Upper lobe of right lung (tissue), 1 donor: ENCODE measurements at regions not wholly inside any gene's neighbourhood (a gene's known extent, or its start where the extent isn't known, plus 50 kb on each side); places are given as distances from the start of the nearest gene placed in this dataset.

ENCODE experiments used
- ATAC-seq: fragments of 200-7000 bp; cut with Tn5 transposase; one replicate; pipeline ENCODE4 v1.9.1; 2020; ENCODE audit warnings: mild to moderate bottlenecking, moderate library complexity
- DNase-seq: peaks from one replicate; pipeline ENCODE4 v3.0.0-alpha.2; 2020
- H3K27ac ChIP-seq: fragments of 200-600 bp; one replicate; pipeline ENCODE4 v1.8.0; 2022
- H3K27me3 ChIP-seq: fragments of 200-600 bp; one replicate; pipeline ENCODE4 v1.8.0; 2022; ENCODE audit warnings: mild to moderate bottlenecking
- H3K36me3 ChIP-seq: fragments of 200-600 bp; one replicate; pipeline ENCODE4 v1.8.0; 2022
- H3K4me1 ChIP-seq: fragments of 200-600 bp; one replicate; pipeline ENCODE4 v1.8.0; 2022
- H3K4me3 ChIP-seq: fragments of 200-600 bp; one replicate; pipeline ENCODE4 v1.8.0; 2022; ENCODE audit warnings: mild to moderate bottlenecking
- H3K9me3 ChIP-seq: fragments of 200-600 bp; one replicate; pipeline ENCODE4 v1.8.0; 2022
- intact Hi-C: fragments of 100-400 bp; cut with DNase I; formaldehyde crosslinking; loops from one replicate; pipeline ENCODE4 v1.11.0; 2022
- TF ChIP-seq, protein P1 (sequence below): fragments of 200-600 bp; IDR thresholded peaks from one replicate; pipeline ENCODE4 v1.8.0; 2022; ENCODE audit warnings: antibody characterized with exemption
- donor health status: DM: no; HTN: yes; CAD: no; lungs with severe emphysema.

DNA sequence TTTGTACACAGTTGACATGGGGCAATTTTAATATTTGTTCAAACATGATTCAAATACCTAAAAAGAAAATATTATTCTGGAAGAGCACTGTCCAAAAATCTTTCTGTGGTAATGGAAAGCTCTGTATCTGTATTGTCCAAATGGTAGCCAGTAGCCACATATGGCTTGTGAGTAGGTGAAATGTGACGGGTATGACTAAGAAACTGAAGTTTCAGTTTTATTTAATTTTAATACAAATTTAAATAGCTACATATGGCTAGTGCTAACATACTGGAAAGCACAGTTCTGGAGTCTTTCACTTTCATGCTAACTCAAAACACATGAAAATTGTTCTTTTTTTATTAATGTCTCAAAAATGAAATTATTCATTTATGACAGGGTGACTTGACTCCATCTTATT is 132.6 kb downstream of the PLK2 start:
- Histone ChIP-seq H3K27ac (no peak overlapping the region), H3K36me3 (no peaks in the 10 kb centered on the region), H3K9me3 (no peaks in the 10 kb centered on the region), H3K4me3 (no peak overlapping the region), H3K4me1 (no peaks in the 10 kb centered on the region), H3K27me3 (no peaks in the 10 kb centered on the region)
- TF ChIP-seq, protein P1, sequence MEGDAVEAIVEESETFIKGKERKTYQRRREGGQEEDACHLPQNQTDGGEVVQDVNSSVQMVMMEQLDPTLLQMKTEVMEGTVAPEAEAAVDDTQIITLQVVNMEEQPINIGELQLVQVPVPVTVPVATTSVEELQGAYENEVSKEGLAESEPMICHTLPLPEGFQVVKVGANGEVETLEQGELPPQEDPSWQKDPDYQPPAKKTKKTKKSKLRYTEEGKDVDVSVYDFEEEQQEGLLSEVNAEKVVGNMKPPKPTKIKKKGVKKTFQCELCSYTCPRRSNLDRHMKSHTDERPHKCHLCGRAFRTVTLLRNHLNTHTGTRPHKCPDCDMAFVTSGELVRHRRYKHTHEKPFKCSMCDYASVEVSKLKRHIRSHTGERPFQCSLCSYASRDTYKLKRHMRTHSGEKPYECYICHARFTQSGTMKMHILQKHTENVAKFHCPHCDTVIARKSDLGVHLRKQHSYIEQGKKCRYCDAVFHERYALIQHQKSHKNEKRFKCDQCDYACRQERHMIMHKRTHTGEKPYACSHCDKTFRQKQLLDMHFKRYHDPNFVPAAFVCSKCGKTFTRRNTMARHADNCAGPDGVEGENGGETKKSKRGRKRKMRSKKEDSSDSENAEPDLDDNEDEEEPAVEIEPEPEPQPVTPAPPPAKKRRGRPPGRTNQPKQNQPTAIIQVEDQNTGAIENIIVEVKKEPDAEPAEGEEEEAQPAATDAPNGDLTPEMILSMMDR: no peak
- ATAC-seq: no peak
- intact Hi-C loops: no loop called here
- DNase-seq: no peak

DNA sequence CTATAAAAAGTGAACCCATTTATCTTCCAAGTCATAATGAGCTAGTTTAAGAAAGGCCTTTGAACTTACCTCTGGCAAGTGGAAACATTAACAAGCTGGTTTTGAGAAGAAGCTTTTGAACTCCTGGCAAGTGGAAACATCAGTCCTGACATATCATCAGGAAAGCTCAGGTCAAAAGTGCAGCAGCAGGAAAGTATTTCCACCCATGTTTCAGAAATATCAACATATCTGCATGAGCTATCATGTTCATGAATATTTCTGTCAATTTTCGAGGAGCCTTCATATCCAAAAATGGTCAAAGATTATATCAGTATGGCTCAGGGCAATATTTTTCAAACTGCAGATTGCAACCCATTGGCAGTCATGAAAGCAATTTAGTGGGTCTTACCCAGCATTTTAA is 133.9 kb downstream of the PLK2 start:
- H3K27me3 ChIP-seq: no peaks in the 10 kb centered on the region
- no peak for DNase-seq
- no peaks in the 10 kb centered on the region for H3K36me3 ChIP-seq
- H3K9me3 ChIP-seq: no peaks in the 10 kb centered on the region
- intact Hi-C loops: no loop called here
- TF ChIP-seq, protein P1: no peak
- no peak overlapping the region for H3K4me3 ChIP-seq
- no peak for ATAC-seq
- H3K27ac ChIP-seq: no peak overlapping the region
- H3K4me1 ChIP-seq: no peaks in the 10 kb centered on the region

DNA sequence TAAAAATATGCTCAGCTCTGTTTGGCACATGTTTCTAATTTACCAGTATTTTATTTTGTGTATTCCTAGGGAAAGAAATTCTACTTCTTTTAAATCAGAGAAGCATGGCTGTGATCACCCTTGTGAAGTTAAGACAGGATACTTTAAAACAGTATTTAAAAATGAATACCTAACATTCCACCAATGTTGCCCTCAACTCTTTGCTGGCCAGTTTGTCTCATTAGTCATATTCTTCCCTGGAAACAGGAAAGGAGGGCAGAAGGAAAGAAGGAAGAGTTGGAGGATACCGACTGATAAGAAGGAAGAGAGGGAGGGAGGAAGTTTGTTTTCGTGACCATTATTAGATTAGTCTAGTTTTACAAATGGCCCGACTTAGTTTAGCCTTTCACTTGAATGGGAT is 137.4 kb downstream of the PLK2 start:
- Histone ChIP-seq H3K4me3 (no peak overlapping the region), H3K27me3 (no peaks in the 10 kb centered on the region), H3K27ac (no peak overlapping the region), H3K36me3 (no peaks in the 10 kb centered on the region), H3K9me3 (no peaks in the 10 kb centered on the region), H3K4me1 (no peaks in the 10 kb centered on the region)
- no peak for ATAC-seq
- no peak for DNase-seq
- TF ChIP-seq, protein P1: no peak
- intact Hi-C loops: no loop called here

DNA sequence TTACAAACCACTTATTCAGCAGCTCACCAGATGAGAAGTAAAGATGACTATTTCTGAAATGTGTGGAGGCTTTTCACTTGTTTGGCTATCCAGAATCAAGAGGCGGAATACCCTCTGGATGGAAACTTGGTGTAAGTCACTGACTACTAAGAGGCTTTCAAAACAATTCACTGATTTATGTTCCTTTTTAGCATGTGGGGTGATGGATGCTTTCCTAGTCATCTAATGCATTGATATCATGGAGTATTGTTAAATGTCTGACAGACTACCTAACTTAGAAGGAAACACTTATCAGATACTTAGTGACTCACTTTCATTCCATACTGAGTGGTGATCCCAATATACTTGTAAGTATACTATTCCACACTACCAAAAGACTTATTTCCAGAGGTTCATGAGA is 141.4 kb downstream of the PLK2 start:
- H3K4me3 ChIP-seq: no peak overlapping the region
- H3K36me3 ChIP-seq: no peaks in the 10 kb centered on the region
- no peaks in the 10 kb centered on the region for H3K27me3 ChIP-seq
- TF ChIP-seq, protein P1: no peak
- DNase-seq (no peak), ATAC-seq (no peak)
- intact Hi-C loops: no loop called here
- H3K4me1 ChIP-seq: no peaks in the 10 kb centered on the region
- H3K9me3 ChIP-seq: no peaks in the 10 kb centered on the region
- no peak overlapping the region for H3K27ac ChIP-seq

DNA sequence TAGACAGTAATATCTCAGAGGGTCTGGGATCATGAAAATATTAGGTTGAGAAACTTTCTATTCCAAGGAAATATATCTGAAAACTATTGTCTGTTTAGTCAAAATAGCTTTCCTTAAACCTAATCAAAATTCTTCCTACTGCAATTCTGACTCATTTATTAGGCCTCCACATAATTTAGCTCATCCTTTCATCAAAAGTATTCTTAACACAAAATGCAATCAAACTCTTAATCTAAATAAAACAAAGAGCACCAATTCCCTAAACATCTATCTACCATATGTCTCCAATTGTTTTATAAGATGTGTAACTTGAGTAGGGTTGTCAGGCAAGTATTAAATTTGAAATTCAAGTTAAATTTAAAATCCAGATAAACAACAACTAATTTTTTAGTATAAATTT is 142.1 kb downstream of the PLK2 start:
- no peak overlapping the region for H3K4me3 ChIP-seq
- ATAC-seq: no peak
- intact Hi-C loops: no loop called here
- H3K36me3 ChIP-seq: no peaks in the 10 kb centered on the region
- H3K4me1 ChIP-seq: no peaks in the 10 kb centered on the region
- no peak for DNase-seq
- TF ChIP-seq, protein P1: no peak
- no peak overlapping the region for H3K27ac ChIP-seq
- H3K9me3 ChIP-seq: no peaks in the 10 kb centered on the region
- H3K27me3 ChIP-seq: no peaks in the 10 kb centered on the region

DNA sequence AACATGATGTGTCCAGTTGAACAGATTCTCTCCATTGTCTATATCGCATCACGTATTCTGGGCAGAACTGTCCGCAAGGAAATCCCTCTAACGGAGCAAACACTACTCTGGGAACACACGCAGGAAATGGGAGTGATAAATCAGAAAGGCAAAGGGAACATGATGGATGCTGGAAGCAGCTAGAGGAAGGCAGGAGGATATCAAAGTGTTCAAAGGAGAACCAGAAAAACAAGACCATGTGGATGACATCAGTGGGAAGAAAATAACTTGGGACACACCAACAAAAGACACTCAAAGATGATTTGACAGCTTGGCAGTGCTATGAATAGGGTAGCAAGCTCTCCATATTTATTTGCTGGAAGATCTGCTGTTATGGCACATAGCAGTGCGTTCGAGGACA is 142.9 kb downstream of the PLK2 start:
- TF ChIP-seq, protein P1: no peak
- H3K36me3 ChIP-seq: no peaks in the 10 kb centered on the region
- no peaks in the 10 kb centered on the region for H3K9me3 ChIP-seq
- H3K27ac ChIP-seq: no peak overlapping the region
- H3K4me3 ChIP-seq: no peak overlapping the region
- no peak for DNase-seq
- no peaks in the 10 kb centered on the region for H3K4me1 ChIP-seq
- intact Hi-C loops: no loop called here
- ATAC-seq: peak; percentile 58
- H3K27me3 ChIP-seq: no peaks in the 10 kb centered on the region
